GM18873 (cell line): ENCODE measurements at regions not wholly inside any gene's neighbourhood (a gene's known extent, or its start where the extent isn't known, plus 50 kb on each side); places are given as distances from the start of the nearest gene placed in this dataset.
"Not testable (repeated sequence)": the region's sequence is repeated elsewhere in the genome, so short reads cannot be mapped to it uniquely, and the experiment has no call there.

Experiments
- ATAC-seq: cut with Tn5 transposase; IDR thresholded peaks from one replicate; pipeline ENCODE4 v1.9.1; 2021; ENCODE audit warnings: mild to moderate bottlenecking, moderate library complexity, moderate number of reproducible peaks; ENCODE audit not compliant: unreplicated experiment, low FRiP score

GRCh38 chr5:36739751-36740221 lies 133.4 kb downstream of the SLC1A3 start:
- ATAC-seq = peak; percentile 54

- ATAC-seq = no peak
Observed at GRCh38 chr5:36740259-36740898, 134.0 kb downstream of the SLC1A3 start.

DNA sequence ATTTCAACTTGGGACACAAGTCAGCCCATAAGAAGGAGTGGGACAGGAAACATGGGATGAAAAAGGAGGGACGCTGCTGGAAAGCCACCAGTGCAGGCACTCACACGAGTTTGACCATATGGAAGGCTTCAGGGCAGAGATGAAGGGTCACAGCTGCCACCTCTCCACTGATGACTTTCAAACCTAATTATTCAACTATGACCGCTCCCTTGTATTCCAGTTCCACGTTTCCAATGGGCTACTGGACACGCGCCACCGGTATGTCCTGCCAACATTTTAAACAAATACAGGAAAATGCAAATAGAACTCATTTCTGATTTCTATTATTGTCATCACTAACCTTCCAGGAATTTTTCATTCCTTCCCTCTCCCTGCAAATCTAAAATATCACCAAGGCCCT lies 134.7 kb downstream of the SLC1A3 start:
- ATAC-seq = no peak

DNA sequence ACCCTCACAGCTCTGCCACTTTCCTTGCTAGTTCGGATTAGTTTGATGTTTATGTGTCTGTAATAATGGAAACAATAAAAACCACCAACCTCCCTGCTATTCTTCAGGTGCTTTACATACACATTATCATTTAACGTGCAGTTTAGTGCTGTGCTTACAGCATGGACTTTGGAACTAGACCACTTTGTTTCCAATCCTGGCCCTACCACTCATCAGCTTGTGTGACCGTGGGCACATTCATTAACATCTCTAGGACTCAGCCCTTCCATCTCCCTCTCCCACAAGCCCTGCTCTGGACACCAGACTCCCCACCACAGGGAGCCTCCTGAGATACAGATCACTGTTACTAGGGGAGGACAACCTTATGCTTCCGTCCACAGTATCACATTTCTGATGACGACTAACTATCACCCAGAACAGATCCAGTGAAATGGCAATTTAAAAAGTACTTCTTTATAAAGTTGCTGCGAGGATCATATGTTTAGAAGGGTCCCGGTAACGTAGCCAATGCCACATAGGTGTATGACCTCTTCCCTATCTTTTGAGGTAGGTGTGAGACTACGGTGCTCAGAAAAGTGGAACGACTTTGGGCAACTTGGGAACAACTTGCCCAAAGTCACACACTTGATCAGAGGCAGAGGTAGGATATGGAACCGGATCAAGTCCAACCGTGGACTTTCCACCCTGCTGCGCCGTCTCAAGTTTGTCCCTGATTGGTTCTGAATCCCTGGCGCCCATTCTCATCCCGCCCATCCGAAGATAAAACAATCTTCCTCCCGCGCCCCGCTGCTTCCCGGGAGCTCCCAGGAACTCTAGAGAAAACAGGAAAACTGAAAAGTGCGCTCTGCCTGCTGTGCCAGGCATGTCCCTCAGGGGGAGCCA lies 132.4 kb upstream of the NIPBL start:
- no peak for ATAC-seq

GRCh38 chr5:36744773-36745589 lies 131.6 kb upstream of the NIPBL start:
- ATAC-seq = no peak

GRCh38 chr5:36747794-36748193 lies 128.8 kb upstream of the NIPBL start:
- ATAC-seq = not testable (repeated sequence)

DNA sequence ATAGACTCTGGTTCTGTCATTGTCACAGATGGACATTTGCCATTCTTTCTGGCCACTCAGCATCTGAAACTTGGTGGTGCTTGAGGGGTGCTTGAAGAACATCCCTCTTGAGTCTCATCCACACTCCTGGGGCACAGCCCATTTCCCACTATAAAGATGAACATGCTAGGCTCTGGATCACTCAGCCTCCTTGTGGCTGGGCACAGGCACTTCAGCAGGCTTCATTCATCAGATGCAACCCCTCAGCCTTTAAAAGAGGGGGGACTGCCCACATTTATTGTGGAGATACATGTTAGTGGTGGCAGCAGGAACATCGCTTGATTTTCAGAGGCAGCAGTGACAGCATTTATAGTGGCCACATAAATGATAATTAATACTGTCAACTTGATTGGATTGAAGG lies 124.7 kb upstream of the NIPBL start:
- ATAC-seq = no peak

DNA sequence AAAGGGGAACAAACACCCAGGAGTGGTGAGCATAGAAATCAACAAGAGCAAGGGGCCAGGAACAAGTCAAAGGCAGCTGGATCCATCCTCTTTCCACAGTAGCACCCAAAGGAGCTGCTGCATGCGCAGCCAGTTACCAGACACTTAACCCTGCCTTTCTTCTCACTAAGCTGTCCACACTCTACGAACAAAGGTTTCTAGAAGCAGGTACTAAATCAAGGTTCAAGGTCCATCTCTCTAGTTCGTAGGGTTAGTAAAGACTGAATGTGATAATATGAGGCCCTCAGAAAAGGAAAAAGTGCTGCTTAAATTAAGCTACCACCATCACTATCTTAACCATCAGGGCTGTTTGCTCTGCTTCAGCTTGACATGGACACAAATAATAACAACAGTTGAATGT lies 121.2 kb upstream of the NIPBL start:
- ATAC-seq = no peak

- ATAC-seq = no peak
Observed at GRCh38 chr5:36755920-36756488, 120.6 kb upstream of the NIPBL start.

- ATAC-seq = no peak
Observed at GRCh38 chr5:36756848-36757247, 119.7 kb upstream of the NIPBL start.

DNA sequence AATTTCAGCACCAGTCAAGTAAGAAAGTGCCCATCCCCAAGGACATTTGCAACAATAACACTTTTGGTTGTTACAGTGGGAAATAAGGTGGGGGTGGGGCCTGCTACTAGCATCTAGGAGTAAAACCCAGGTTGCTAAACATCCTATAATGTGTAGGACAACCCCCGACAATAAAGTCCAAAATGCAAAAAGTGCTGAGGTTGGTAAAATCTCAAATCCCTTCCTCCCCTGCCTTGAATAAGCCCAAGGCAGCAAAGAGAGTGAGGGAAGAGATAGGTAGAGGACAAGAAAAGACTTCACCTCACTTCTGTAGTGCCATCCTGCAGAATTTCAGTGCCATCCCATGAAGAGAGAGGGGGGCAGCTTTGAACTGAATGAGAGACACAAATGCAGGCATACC lies 117.5 kb upstream of the NIPBL start:
- ATAC-seq = no peak

DNA sequence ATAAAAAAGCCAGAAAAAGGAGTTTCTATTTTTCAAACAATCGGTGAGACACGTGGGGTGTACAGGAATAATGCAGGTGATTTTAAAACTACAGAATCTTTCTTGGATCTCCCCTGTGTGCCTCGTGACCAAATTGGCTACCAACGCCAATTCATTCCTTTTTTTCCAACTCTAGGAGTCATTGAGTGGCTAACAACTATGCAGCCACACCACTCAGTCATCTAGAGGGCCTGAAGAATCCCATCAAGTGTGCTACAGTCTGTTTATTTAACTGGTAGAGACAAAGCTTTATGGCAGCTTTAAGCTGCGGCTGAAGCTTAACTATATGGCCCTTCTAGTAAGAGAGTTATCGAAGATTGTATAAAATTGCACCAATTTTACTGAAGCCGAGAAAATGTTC lies 113.1 kb upstream of the NIPBL start:
- no peak for ATAC-seq

DNA sequence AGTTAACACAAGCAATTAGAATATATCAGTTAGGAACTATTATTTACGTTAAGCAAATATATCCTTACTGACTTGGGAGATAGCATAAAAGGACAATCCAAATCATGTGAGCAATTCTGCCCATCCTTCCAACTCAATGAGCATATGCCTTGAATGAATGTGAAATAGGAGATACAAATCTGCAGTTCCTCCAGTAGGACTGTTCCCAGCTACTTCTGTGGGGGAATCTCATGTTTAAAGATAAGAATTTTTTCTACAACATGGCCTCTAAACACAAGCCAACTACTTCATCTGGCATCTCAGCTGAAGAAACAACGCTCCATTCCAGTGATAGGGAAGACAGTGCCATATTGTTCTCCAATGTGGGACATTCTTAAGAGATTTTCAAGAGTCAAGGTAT lies 110.7 kb upstream of the NIPBL start:
- no peak for ATAC-seq

DNA sequence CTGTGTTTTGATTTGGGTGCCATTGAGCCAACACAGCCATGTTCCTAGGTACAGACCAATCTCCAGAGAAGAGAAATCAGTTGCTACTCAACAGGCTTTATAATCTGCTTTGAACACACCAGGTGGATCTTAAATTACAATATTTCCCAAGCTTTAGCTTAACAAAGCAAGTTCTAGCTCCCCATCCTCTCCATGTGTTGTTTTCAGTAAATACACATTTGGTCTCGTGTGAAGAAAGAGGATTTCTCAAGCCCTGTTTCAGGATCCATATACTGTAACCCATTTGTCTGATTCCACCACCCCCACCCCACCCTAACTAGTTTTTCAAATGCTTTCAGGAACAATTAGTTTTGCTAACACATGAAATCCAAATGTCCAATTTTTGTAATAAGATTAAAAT lies 109.6 kb upstream of the NIPBL start:
- ATAC-seq = no peak

DNA sequence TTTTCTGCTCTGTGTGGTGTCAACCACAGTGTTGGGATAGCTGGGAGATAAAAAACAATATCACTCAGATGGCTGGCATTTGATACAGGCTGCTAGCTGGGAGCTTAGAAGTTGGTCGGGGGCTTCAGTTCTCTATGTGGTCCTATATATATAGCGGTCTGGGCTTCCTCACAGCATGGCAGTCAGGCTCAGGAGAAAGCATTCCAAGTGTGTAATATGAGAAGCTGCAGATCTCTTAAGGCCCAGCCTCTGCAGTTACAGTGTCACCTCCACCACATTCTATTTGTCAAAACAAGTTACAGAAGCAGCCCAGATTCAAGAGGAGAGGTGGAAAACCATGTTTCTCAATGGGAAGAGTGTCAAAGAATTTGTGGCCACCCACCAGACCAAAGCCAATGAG lies 108.1 kb upstream of the NIPBL start:
- ATAC-seq = no peak

DNA sequence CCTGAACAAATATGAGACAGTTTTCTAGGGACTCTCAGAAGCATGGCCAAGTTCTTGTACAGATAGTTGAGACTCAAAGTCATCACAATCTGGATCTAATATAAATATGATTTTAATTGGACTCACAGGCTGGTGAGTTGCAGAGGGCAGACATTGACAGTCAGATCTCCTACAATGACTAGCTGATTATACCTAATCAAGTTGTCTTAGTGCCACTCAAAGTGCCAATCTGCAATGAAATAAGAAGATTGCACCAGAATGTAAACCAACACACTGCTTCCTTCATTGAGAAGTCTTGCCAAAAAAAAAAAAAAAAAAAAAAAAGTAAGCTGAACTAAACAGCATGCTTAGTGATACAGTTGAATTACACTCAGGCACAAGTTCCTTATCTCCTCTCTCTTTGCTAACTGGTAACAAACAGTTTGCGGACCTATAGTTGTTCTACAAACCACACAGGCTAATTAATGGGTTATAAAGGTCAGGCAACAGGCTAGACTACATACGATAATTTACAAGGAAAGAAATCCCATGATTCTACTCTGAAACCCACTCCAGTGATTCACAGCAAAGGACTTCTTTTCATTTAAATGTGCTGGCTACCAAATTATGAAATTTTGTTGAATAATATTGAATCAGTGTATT lies 107.3 kb upstream of the NIPBL start:
- ATAC-seq = no peak

DNA sequence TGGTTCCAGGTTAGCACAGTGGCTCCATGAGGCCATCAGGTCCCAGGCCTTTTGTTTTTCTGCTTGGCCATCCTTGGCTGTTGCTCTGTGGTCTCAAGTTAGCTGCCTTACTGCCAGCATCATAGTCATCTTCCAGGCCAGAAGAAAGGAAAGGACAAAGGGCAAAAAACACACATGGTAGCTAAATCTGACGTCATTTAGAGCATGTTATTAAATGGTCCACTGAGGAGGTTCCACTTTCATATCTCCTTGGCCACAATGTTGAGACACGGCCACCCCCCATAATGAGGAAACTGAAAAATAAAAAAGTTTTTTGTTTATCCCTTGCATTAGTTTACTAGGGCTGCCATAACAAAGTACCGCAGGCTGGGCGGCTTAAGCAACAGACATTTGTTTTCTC lies 106.4 kb upstream of the NIPBL start:
- ATAC-seq = no peak

- ATAC-seq = no peak
Observed at GRCh38 chr5:36772276-36773140, 104.1 kb upstream of the NIPBL start.

GRCh38 chr5:36777105-36777757 lies 99.3 kb upstream of the NIPBL start:
- no peak for ATAC-seq
